GM12865 (cell line): ENCODE measurements at regions not wholly inside any gene's neighbourhood (a gene's known extent, or its start where the extent isn't known, plus 50 kb on each side); places are given as distances from the start of the nearest gene placed in this dataset.

ENCODE experiments used
- DNase-seq: peaks from one replicate; pipeline ENCODE4 v3.0.0; 2010; ENCODE audit warnings: low read depth
- H3K4me3 ChIP-seq: 2 replicates; pipeline ENCODE4 v1.5.1; 2011; ENCODE audit warnings: mild to moderate bottlenecking, low read depth, low read length, control low read depth
- TF ChIP-seq, protein P1 (sequence below): IDR thresholded peaks from 2 replicates; pipeline ENCODE4 v1.5.1; 2011; ENCODE audit warnings: low read length, control low read depth, low read depth, inconsistent platforms; ENCODE audit not compliant: insufficient read depth; ENCODE audit errors: missing control alignments

DNA sequence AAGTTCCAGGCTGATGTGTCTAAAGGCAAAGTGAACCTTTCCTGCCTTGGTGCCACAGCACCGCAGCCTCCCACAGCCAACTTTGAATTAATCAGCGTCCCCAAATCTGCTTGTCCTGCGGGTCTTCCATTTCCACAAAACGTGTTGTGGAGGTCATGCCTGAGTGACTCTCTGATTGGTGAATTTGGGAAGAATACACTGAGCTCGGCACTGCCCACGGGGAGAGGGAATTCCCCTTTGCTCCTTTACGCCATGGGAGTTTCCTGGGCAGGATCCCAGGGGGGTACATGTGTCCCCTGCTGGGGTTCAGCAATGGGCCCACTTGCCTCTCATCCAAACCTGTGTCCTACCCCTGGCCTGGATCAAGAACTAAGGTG, 90.4 kb downstream of the LHX2 start:
- H3K4me3 ChIP-seq, result no peak overlapping the region
- TF ChIP-seq, protein P1, sequence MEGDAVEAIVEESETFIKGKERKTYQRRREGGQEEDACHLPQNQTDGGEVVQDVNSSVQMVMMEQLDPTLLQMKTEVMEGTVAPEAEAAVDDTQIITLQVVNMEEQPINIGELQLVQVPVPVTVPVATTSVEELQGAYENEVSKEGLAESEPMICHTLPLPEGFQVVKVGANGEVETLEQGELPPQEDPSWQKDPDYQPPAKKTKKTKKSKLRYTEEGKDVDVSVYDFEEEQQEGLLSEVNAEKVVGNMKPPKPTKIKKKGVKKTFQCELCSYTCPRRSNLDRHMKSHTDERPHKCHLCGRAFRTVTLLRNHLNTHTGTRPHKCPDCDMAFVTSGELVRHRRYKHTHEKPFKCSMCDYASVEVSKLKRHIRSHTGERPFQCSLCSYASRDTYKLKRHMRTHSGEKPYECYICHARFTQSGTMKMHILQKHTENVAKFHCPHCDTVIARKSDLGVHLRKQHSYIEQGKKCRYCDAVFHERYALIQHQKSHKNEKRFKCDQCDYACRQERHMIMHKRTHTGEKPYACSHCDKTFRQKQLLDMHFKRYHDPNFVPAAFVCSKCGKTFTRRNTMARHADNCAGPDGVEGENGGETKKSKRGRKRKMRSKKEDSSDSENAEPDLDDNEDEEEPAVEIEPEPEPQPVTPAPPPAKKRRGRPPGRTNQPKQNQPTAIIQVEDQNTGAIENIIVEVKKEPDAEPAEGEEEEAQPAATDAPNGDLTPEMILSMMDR, result no peak
- DNase-seq, result no peak

DNA sequence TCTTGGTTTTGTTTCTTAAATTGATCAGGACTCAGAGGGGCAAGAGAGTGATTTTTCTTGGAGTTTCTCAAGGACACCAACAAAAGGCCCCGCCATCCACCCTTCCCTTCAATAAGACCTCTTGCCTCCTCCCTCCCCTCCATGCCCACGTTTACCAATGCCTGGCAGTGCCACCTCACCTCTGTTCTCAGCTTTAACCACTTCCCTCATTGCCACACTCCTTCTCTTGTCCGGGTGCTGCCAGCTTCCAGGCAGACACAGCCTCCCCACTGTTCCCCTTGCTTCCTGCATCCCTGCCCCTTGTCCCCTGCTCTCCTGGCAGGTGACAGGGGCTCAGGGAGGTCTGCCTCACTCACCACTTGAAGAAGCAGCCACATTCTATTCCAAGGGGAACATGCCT, 90.8 kb downstream of the LHX2 start:
- DNase-seq, result no peak
- H3K4me3 ChIP-seq, result no peak overlapping the region
- TF ChIP-seq, protein P1, result no peak

DNA sequence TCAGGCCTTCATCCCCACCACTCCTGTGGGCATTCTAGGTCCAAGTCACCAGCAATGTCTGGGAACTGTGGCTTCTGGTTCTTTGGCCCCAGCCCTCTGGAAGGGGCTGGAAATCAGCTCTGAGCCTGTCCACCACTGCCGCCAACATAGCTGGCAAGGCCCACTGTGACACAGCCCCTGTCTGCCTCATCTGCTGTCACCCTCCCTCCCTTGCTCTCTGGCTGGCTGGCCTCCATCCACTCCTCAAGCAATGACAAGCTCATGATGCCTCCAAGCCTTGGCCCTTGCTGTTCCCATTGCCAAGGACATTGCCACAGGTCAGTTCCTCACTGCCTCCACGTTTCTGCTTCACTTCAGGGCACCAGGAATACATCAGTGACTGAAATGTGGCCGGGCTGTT, 93.7 kb downstream of the LHX2 start:
- H3K4me3 ChIP-seq, result no peak overlapping the region
- DNase-seq, result no peak
- TF ChIP-seq, protein P1, result no peak

DNA sequence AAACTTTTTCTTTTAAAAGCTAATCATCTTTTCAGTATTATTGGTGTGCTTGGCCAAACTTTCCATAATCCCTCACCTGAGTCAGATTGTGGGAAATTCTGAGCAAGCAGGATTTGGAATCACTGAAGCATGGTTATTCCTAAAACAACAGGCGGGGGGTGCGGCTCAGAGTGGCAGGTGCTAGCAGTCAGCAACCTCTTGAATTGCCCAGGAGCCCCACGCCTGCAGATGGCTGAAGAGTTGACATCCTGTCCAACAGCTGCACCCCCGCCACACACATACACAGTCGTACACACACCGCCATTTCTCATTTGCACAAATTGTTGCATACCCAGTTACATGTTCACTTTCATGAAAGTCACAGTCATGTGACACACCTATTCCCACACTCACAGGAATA, 96.6 kb downstream of the LHX2 start:
- TF ChIP-seq, protein P1, result no peak
- DNase-seq, result no peak
- no peak overlapping the region for H3K4me3 ChIP-seq

DNA sequence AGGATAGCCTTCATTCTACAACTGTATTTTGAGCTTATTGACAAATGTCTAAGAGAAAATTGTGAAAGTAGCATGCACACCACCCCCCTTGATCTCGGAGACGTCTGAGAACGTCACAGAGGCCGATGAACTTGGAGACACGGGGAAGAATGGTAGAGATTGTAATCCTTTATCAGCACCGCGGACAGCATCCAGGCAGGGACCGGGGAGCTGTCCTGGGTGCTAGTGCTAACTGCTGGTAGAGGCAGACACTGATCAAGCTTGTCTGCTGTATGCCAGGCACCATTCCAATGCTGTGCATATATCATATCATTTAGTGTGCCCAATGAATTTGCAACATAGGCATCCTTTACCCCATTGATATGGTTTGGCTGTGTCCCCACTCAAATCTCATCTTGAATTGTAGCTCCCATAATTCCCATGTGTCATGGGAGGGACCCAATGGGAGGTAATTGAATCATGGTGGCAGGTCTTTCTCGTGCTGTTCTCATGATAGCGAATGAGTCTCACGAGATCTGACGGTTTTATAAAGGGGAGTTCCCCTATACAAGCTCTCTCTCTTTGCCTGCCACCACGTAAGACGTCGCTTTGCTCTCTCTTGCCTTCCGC, 98.8 kb downstream of the LHX2 start:
- TF ChIP-seq, protein P1, result no peak
- no peak overlapping the region for H3K4me3 ChIP-seq
- DNase-seq, result peak; percentile 62

DNA sequence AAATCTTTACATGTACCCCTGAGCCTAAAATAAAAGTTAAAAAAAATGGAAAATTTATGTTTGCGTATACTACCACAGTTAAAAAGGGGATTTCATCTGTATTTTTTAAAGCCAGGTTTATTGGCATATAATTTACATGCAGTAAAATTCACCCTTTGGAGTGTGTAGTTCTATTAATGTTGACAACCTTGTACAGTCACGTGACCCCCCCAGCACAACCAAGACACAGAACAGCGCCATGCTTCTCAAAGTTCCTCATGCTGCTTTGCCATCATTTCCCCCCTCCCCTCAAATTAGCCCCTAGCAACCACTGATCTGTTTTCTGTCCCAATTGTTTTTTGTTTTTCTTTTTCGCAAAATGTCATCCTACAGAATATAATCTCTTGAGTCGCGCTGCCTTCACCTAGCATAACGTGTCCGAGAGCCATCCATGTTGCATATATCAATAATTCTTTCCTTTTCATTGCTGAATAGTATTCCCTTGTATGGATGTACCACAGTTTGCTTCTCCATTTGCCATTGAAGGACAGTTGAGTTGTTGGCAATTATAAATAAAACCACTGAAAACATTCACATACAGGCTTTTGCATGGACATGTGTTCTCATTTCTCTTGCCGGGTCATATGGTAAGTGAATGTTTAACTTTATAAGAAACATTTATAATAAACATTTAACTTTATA, 105.3 kb downstream of the LHX2 start:
- no peak overlapping the region for H3K4me3 ChIP-seq
- no peak for DNase-seq
- TF ChIP-seq, protein P1, result no peak

DNA sequence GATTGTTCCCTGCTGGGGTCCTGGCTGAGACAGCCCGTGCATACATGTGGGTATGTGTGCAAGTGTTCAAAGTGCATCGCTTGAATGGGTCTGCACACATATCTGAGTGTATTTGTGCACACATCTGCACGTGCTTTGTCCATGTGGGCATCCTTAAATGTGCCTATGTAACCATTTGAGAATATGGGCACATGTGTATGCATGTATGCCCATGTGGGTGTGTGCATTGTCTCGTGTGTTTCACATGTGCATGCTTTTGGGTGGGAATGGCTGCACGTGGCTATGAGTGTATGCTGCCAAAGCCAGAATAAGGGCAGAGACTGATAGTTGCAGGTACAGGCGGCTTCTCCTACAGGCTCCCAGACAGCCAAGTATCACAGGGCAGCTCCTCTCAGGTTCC, 107.3 kb downstream of the LHX2 start:
- no peak overlapping the region for H3K4me3 ChIP-seq
- no peak for DNase-seq
- TF ChIP-seq, protein P1, result no peak
